HepG2 (cell line): ENCODE measurements at regions not wholly inside any gene's neighbourhood (a gene's known extent, or its start where the extent isn't known, plus 50 kb on each side); places are given as distances from the start of the nearest gene placed in this dataset.

ENCODE experiments used
- ATAC-seq: fragments of 200-7000 bp; cut with Tn5 transposase; 3 replicates; pipeline ENCODE4 v1.9.1; 2020; ENCODE audit warnings: mild to moderate bottlenecking, moderate library complexity
- BruUV-seq: library from RNA; stranded (reverse); fragments of 400-500 nt; replicated peaks from 2 replicates; lab custom pipeline; 2021; lab: Mats Ljungman, UMichigan
- CTCF ChIA-PET: fragments of 300-600 bp; formaldehyde crosslinking; extraction: SDS; loops from one replicate; lab custom pipeline; 2021; ENCODE audit warnings: low total read pairs, inconsistent platforms, low intra/inter-chr PET ratio; lab: Yijun Ruan, JAX
- POLR2A ChIA-PET: fragments of 350-600 bp; sonication (Branson Sonifier 250); formaldehyde crosslinking; loops from one replicate; lab custom pipeline; 2020; ENCODE audit warnings: antibody characterized with exemption, inconsistent platforms; lab: Yijun Ruan, JAX
- DNase-seq: peaks from one replicate; pipeline ENCODE4 v3.0.0-alpha.2; 2015; ENCODE audit warnings: low spot score
- FAIRE-seq: peaks from 3 replicates; lab custom pipeline; 2011; peaks lifted over from hg19 to GRCh38; lab: Jason Lieb, UNC
- H2AFZ ChIP-seq: one replicate; pipeline ENCODE4 v1.6.1; 2011; ENCODE audit warnings: low read length, inconsistent platforms
- H3K27ac ChIP-seq: fragments of 300-600 bp; 3 replicates; pipeline ENCODE4 v1.8.0; 2011; ENCODE audit warnings: mixed run types, mild to moderate bottlenecking, mixed read lengths, low read length, inconsistent platforms; ENCODE audit not compliant: insufficient read depth; ENCODE audit errors: extremely low read length
- H3K27me3 ChIP-seq, 2 experiments: fragments of 200-600 bp in 1 of 2; 2 replicates in 1 of 2; 3 replicates in 1 of 2; pipeline versions ENCODE4 v1.6.0 to v1.8.0; 2011; ENCODE audit warnings: low read length in 2 of 2, mild to moderate bottlenecking in 2 of 2, moderate library complexity in 2 of 2, inconsistent platforms in 1 of 2; ENCODE audit not compliant: insufficient read depth in 2 of 2, control insufficient read depth in 1 of 2
- H3K36me3 ChIP-seq, 2 experiments: fragments of 200-600 bp in 1 of 2; replicated peaks in 1 of 2; 2 replicates in 1 of 2; 3 replicates in 1 of 2; pipeline versions ENCODE4 v1.5.1 to v1.8.0; 2011; ENCODE audit warnings: low read length in 2 of 2, inconsistent platforms in 1 of 2; ENCODE audit not compliant: insufficient read depth in 2 of 2, control insufficient read depth in 1 of 2
- H3K4me1 ChIP-seq: 2 replicates; pipeline ENCODE4 v1.5.1; 2012; ENCODE audit warnings: low read length, inconsistent platforms; ENCODE audit not compliant: insufficient read depth
- H3K4me2 ChIP-seq: 2 replicates; pipeline ENCODE4 v1.6.0; 2011; ENCODE audit warnings: low read depth, low read length, inconsistent platforms
- H3K4me3 ChIP-seq, 3 experiments: fragments of 200-600 bp in 1 of 3; sonication (generic), shearing (Covaris generic) in 1 of 3; replicated peaks in 1 of 3; 2 replicates each; pipeline ENCODE4 v1.5.1; 2011 to 2016; ENCODE audit warnings: low read length in 3 of 3, inconsistent platforms in 2 of 3, low read depth in 2 of 3, mild to moderate bottlenecking in 2 of 3, control low read depth in 1 of 3, mixed read lengths in 1 of 3; ENCODE audit not compliant: insufficient read depth in 1 of 3
- H3K79me2 ChIP-seq: one replicate; pipeline ENCODE4 v1.6.1; 2011; ENCODE audit warnings: low read length, inconsistent platforms; ENCODE audit not compliant: insufficient read depth
- H3K9ac ChIP-seq: 2 replicates; pipeline ENCODE4 v1.6.0; 2011; ENCODE audit warnings: mild to moderate bottlenecking, low read depth, low read length, inconsistent platforms; ENCODE audit not compliant: insufficient read depth
- H3K9me3 ChIP-seq: 2 replicates; pipeline ENCODE4 v1.5.1; 2012; ENCODE audit warnings: mild to moderate bottlenecking, low read length
- H4K20me1 ChIP-seq: 2 replicates; pipeline ENCODE4 v1.6.0; 2011; ENCODE audit warnings: inconsistent platforms, mild to moderate bottlenecking, low read length, moderate library complexity; ENCODE audit not compliant: insufficient read depth
- DPF2 ChIP-seq: sonication (generic); formaldehyde crosslinking; IDR thresholded peaks from 2 replicates; pipeline ENCODE4 v1.4.0; 2020; ENCODE audit warnings: mild to moderate bottlenecking, low read depth, missing genetic modification reagents, borderline replicate concordance
- HINFP ChIP-seq: sonication (generic); formaldehyde crosslinking; IDR thresholded peaks from 2 replicates; pipeline ENCODE4 v1.4.0; 2020; ENCODE audit warnings: low read depth, mild to moderate bottlenecking, missing genetic modification reagents
- IKZF5 ChIP-seq: IDR thresholded peaks from 2 replicates; pipeline ENCODE4 v1.6.1; 2018; ENCODE audit warnings: missing genetic modification reagents, mild to moderate bottlenecking, missing compliant biosample characterization
- KLF12 ChIP-seq: sonication (generic); formaldehyde crosslinking; IDR thresholded peaks from 2 replicates; pipeline ENCODE4 v1.4.0; 2020; ENCODE audit warnings: missing genetic modification reagents, borderline replicate concordance
- RARA ChIP-seq: IDR thresholded peaks from 2 replicates; pipeline ENCODE4 v1.6.1; 2016; ENCODE audit warnings: missing genetic modification reagents, missing compliant biosample characterization
- ZBTB37 ChIP-seq: sonication (generic); formaldehyde crosslinking; IDR thresholded peaks from 2 replicates; pipeline ENCODE4 v1.4.0; 2020; ENCODE audit warnings: mild to moderate bottlenecking, missing genetic modification reagents
- ZBTB49 ChIP-seq: sonication (generic); formaldehyde crosslinking; IDR thresholded peaks from 2 replicates; pipeline ENCODE4 v1.4.0; 2020; ENCODE audit warnings: missing genetic modification reagents, borderline replicate concordance
- ZNF274 ChIP-seq: sonication (generic); formaldehyde crosslinking; IDR thresholded peaks from 2 replicates; pipeline ENCODE4 v1.5.1; 2020; ENCODE audit warnings: mild to moderate bottlenecking, missing genetic modification reagents
- ZNF33A ChIP-seq: sonication (generic); formaldehyde crosslinking; IDR thresholded peaks from 2 replicates; pipeline ENCODE4 v1.5.1; 2020; ENCODE audit warnings: missing genetic modification reagents, mild to moderate bottlenecking, moderate library complexity, borderline replicate concordance
- ZNF354B ChIP-seq: sonication (generic); formaldehyde crosslinking; IDR thresholded peaks from 2 replicates; pipeline ENCODE4 v1.8.0; 2022; ENCODE audit warnings: mild to moderate bottlenecking, missing genetic modification reagents
- ZSCAN30 ChIP-seq: sonication (generic); formaldehyde crosslinking; IDR thresholded peaks from 2 replicates; pipeline ENCODE4 v1.5.0; 2020; ENCODE audit warnings: mild to moderate bottlenecking, missing genetic modification reagents
- WGBS: methylation state at CpG from one replicate; pipeline ENCODE4 v1.1.6; 2017; ENCODE audit warnings: low lambda C conversion rate; 5-methylcytosine and 5-hydroxymethylcytosine counted together
- in situ Hi-C: cut with HindIII; loops from 2 replicates; pipeline ENCODE4 v1.10.0; 2017; ENCODE audit warnings: low pct_unique_long_range_greater_than_20kb; ENCODE audit not compliant: extremely low pct_ligation_motif_present
- intact Hi-C: fragments of 100-400 bp; cut with micrococcal nuclease; formaldehyde crosslinking; loops from one replicate; pipeline ENCODE4 v1.10.0; 2022; ENCODE audit not compliant: unreplicated experiment

- no peaks in the 10 kb centered on the region for H3K27me3 ChIP-seq
- 0% methylated on average over 1 of the region's 1 CpG for WGBS
- POLR2A ChIA-PET, result no interaction called here
- DNase-seq, result no peak
- no peak overlapping the region for H3K27ac ChIP-seq
- no peak overlapping the region for H3K4me2 ChIP-seq
- H3K9me3 ChIP-seq, result no peaks in the 10 kb centered on the region
- no peak overlapping the region for H3K9ac ChIP-seq
- in situ Hi-C loops, result no loop called here
- no peaks in the 10 kb centered on the region for H3K36me3 ChIP-seq
- no peak for FAIRE-seq
- no peaks in the 10 kb centered on the region for H3K79me2 ChIP-seq
- H4K20me1 ChIP-seq, result no peaks in the 10 kb centered on the region
- intact Hi-C loops, result no loop called here
- H2AFZ ChIP-seq, result no peak overlapping the region
- CTCF ChIA-PET, result no interaction called here
- no TSS peak for BruUV-seq
- TF ChIP-seq DPF2 (CRISPR knock-in tag) (no peak), ZNF354B (no peak), RARA (CRISPR knock-in tag) (no peak), ZSCAN30 (CRISPR knock-in tag) (no peak), HINFP (CRISPR knock-in tag) (no peak), ZNF274 (CRISPR knock-in tag) (no peak), ZNF33A (CRISPR knock-in tag) (no peak), IKZF5 (no peak), KLF12 (CRISPR knock-in tag) (no peak), ZBTB49 (CRISPR knock-in tag) (no peak), ZBTB37 (CRISPR knock-in tag) (no peak)
- H3K4me1 ChIP-seq, result no peaks in the 10 kb centered on the region
- no peak for ATAC-seq
- H3K4me3 ChIP-seq, result no peak overlapping the region
Measured at GRCh38 chr1:195886000-195886399, 722.2 kb downstream of the KCNT2 start.
